Activated T-cell treated with anti-CD3 and anti-CD28 coated beads for 48 hours (primary cell): ENCODE measurements at regions not wholly inside any gene's neighbourhood (a gene's known extent, or its start where the extent isn't known, plus 50 kb on each side); places are given as distances from the start of the nearest gene placed in this dataset.

ENCODE experiments used
- DNase-seq: peaks from one replicate; pipeline ENCODE4 v3.0.0-alpha.2; 2020; ENCODE audit warnings: low read depth

GRCh38 chr5:74094096-74094781, 468.2 kb downstream of the ARHGEF28 start:
- no peak for DNase-seq

- DNase-seq = no peak
These were observed 467.6 kb downstream of the ARHGEF28 start for GRCh38 chr5:74093561-74093960.

- no peak for DNase-seq
These were observed 466.8 kb downstream of the ARHGEF28 start for GRCh38 chr5:74092766-74093165.

GRCh38 chr5:74085782-74086181, 459.8 kb downstream of the ARHGEF28 start:
- DNase-seq = no peak

GRCh38 chr5:74085186-74085585, 459.2 kb downstream of the ARHGEF28 start:
- no peak for DNase-seq

- DNase-seq = no peak
These were observed 457.2 kb downstream of the ARHGEF28 start for GRCh38 chr5:74083096-74083791.

- DNase-seq = no peak
These were observed 456.6 kb downstream of the ARHGEF28 start for GRCh38 chr5:74082512-74083055.

GRCh38 chr5:74081126-74081525, 455.1 kb downstream of the ARHGEF28 start:
- no peak for DNase-seq

GRCh38 chr5:74079971-74080556, 454.1 kb downstream of the ARHGEF28 start:
- DNase-seq = no peak

GRCh38 chr5:74075501-74076484, 449.8 kb downstream of the ARHGEF28 start:
- DNase-seq = no peak

GRCh38 chr5:74074111-74074510, 448.1 kb downstream of the ARHGEF28 start:
- no peak for DNase-seq

GRCh38 chr5:74073257-74073656, 447.3 kb downstream of the ARHGEF28 start:
- no peak for DNase-seq

GRCh38 chr5:74072646-74073045, 446.6 kb downstream of the ARHGEF28 start:
- DNase-seq = no peak

- no peak for DNase-seq
These were observed 444.8 kb downstream of the ARHGEF28 start for GRCh38 chr5:74070766-74071165.

GRCh38 chr5:74069741-74070140, 443.7 kb downstream of the ARHGEF28 start:
- DNase-seq = no peak

- DNase-seq = no peak
These were observed 441.9 kb downstream of the ARHGEF28 start for GRCh38 chr5:74067748-74068541.

- DNase-seq = no peak
These were observed 438.9 kb downstream of the ARHGEF28 start for GRCh38 chr5:74064911-74065310.

- DNase-seq = no peak
These were observed 438.2 kb downstream of the ARHGEF28 start for GRCh38 chr5:74064225-74064624.

- DNase-seq = no peak
These were observed 437.8 kb downstream of the ARHGEF28 start for GRCh38 chr5:74063821-74064220.

- no peak for DNase-seq
These were observed 437.4 kb downstream of the ARHGEF28 start for GRCh38 chr5:74063346-74063745.

GRCh38 chr5:74061292-74061691, 435.3 kb downstream of the ARHGEF28 start:
- DNase-seq = no peak
